Stimulated activated CD8-positive, alpha-beta memory T cell treated with anti-CD3 and anti-CD28 coated beads, Interleukin-15, amount 100 ng/mL, for 4 hours (primary cell): ENCODE measurements at regions not wholly inside any gene's neighbourhood (a gene's known extent, or its start where the extent isn't known, plus 50 kb on each side); places are given as distances from the start of the nearest gene placed in this dataset.
"Not testable (repeated sequence)": the region's sequence is repeated elsewhere in the genome, so short reads cannot be mapped to it uniquely, and the experiment has no call there.

Experiments used
- DNase-seq, 2 donors: peaks; one replicate each; pipeline ENCODE4 v3.0.0-alpha.2; 2020; ENCODE audit warnings: low read depth in 2 of 2

GRCh38 chr3:153370680-153371079 is 208.7 kb downstream of the RAP2B start:
- no peak for DNase-seq

GRCh38 chr3:153372326-153372725 is 210.3 kb downstream of the RAP2B start:
- DNase-seq, result no peak

GRCh38 chr3:153373606-153374005 is 211.6 kb downstream of the RAP2B start:
- no peak for DNase-seq

- not testable (repeated sequence) for DNase-seq
Observed at GRCh38 chr3:153378366-153378765, 216.3 kb downstream of the RAP2B start.

- DNase-seq, result no peak
Observed at GRCh38 chr3:153379516-153379915, 217.5 kb downstream of the RAP2B start.

GRCh38 chr3:153385343-153385742 is 223.3 kb downstream of the RAP2B start:
- DNase-seq, result no peak

GRCh38 chr3:153392363-153392762 is 230.3 kb downstream of the RAP2B start:
- no peak for DNase-seq

GRCh38 chr3:153394017-153394416 is 232.0 kb downstream of the RAP2B start:
- no peak for DNase-seq

- no peak for DNase-seq
Observed at GRCh38 chr3:153396581-153396980, 234.6 kb downstream of the RAP2B start.

GRCh38 chr3:153397794-153398193 is 235.8 kb downstream of the RAP2B start:
- no peak for DNase-seq

GRCh38 chr3:153399636-153400035 is 237.6 kb downstream of the RAP2B start:
- no peak for DNase-seq

GRCh38 chr3:153400641-153401040 is 238.6 kb downstream of the RAP2B start:
- DNase-seq, result no peak

GRCh38 chr3:153404157-153404556 is 242.1 kb downstream of the RAP2B start:
- no peak for DNase-seq

- DNase-seq, result not testable (repeated sequence)
Observed at GRCh38 chr3:153405320-153405719, 243.3 kb downstream of the RAP2B start.

- no peak for DNase-seq
Observed at GRCh38 chr3:153410517-153410916, 248.5 kb downstream of the RAP2B start.

GRCh38 chr3:153414982-153415381 is 253.0 kb downstream of the RAP2B start:
- no peak for DNase-seq

GRCh38 chr3:153422314-153422713 is 260.3 kb downstream of the RAP2B start:
- no peak for DNase-seq

- not testable (repeated sequence) for DNase-seq
Observed at GRCh38 chr3:153423820-153424219, 261.8 kb downstream of the RAP2B start.

- DNase-seq, result no peak
Observed at GRCh38 chr3:153426344-153426743, 264.3 kb downstream of the RAP2B start.

- DNase-seq, result no peak
Observed at GRCh38 chr3:153426803-153427202, 264.8 kb downstream of the RAP2B start.

GRCh38 chr3:153429821-153430220 is 267.8 kb downstream of the RAP2B start:
- DNase-seq, result no peak

GRCh38 chr3:153431076-153431475 is 269.1 kb downstream of the RAP2B start:
- no peak for DNase-seq

GRCh38 chr3:153437666-153438065 is 275.6 kb downstream of the RAP2B start:
- no peak for DNase-seq

- DNase-seq, result no peak
Observed at GRCh38 chr3:153438271-153438670, 276.2 kb downstream of the RAP2B start.

- no peak for DNase-seq
Observed at GRCh38 chr3:153439780-153440179, 277.8 kb downstream of the RAP2B start.
